HG03432 (cell line): ENCODE measurements at regions not wholly inside any gene's neighbourhood (a gene's known extent, or its start where the extent isn't known, plus 50 kb on each side); places are given as distances from the start of the nearest gene placed in this dataset.
"Not testable (repeated sequence)": the region's sequence is repeated elsewhere in the genome, so short reads cannot be mapped to it uniquely, and the experiment has no call there.

ENCODE experiments used
- ATAC-seq: cut with Tn5 transposase; IDR thresholded peaks from one replicate; pipeline ENCODE4 v1.9.1; 2021; ENCODE audit warnings: mild to moderate bottlenecking, moderate library complexity; ENCODE audit not compliant: unreplicated experiment

DNA sequence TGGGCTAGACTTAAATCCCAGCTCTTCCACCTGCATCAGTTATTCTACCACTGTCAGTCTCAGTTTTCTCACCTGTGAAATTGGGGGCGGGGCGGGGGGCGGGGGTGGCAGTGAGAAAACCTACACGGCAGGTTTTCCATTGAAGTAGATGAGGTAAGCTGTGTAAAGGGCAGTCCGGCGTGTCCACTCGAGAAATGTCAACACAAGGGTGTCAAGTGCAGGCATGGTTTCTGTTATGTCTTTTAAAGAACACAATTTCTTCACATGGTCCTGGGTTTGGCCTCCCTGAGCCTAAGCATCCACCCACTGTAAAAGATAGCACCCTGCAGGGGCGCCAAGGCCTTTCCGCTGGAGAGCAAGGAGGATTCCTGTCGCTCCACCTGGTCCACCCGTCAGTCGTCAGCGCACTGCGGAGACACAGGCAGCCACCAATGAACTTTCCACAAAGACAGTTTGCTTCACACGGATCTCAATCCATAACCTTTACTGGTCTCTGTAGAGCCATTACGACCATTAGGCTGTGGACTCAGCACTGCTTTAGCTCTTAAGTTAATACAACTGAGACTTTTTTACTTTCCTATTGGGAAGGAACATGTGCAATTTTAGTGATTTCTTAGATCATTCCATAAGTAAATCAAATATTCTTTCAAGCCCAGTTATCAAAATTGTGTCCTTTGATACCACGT lies 99.5 kb upstream of the FOXB1 start:
- ATAC-seq = no peak

DNA sequence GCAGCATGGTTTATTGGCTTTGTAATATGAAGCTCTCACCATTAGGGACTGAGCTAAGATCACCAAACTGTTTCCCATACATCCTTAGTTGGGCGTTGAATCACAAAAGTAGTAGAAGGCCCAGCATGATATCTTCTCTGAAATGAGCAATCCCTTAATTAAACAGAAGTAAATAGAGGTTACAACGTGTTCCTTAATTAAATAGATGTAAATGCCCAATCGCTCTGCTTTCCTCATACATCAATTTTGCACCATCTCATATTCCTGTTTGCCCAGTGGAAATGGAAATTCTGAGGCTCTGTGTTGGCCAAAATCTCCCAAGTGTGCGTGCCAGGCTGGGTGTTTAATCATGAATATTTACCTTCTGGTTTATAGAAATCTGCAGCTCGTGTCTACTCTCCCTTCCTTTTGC lies 107.4 kb upstream of the FOXB1 start:
- no peak for ATAC-seq

- no peak for ATAC-seq
These were observed 109.3 kb upstream of the FOXB1 start for GRCh38 chr15:59894835-59895234.

DNA sequence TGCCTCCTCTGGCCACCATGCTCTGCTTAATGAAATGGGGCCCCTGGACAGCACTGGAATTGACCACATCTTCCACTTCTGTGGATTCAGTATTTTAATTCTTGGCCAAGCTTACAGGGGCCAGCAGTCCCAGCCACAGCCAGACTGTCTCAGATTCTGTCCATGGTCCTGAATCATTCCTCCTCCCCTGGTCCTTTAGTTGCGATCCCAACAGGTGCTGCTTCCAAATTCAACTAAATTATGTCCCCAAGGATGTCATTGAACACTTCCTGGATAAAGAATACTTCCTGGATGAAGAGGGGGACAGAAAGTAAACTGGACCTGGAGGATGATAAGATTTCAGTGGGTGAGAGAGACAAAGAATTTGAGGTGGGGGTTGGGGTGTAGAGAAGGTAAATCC lies 111.1 kb upstream of the FOXB1 start:
- ATAC-seq = no peak

DNA sequence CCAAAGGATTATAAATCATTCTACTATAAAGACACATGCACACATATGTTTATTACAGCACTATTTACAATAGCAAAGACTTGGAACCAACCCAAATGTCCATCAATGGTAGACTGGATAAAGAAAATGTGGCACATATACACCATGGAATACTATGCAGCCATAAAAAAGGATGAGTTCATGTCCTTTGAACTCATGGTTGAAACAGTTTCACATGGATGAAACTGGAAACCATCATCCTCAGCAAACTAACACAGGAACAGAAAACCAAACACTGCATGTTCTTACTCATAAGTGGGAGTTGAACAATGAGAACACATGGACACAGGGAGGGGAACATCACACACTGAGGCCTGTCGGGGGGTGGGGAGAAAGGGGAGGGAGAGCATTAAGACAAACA lies 116.2 kb upstream of the FOXB1 start:
- not testable (repeated sequence) for ATAC-seq

DNA sequence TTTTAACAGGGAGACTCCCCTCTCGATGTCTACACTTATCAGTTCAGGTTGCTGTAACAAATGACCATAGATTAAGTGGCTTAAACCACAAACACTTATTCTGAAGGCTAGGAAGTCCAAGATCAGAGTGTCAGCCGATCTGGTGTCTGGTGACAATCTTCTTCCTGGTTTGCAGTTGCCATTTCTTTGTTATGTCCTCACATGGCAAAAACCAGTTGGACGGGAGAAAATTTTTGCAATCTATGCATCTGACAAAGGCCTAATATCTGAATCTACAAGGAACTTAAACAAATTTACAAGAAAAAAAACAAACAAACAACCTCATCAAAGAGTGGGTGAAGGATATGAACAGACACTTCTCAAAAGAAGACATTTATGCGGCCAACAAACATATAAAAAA lies 116.9 kb upstream of the FOXB1 start:
- ATAC-seq = no peak

DNA sequence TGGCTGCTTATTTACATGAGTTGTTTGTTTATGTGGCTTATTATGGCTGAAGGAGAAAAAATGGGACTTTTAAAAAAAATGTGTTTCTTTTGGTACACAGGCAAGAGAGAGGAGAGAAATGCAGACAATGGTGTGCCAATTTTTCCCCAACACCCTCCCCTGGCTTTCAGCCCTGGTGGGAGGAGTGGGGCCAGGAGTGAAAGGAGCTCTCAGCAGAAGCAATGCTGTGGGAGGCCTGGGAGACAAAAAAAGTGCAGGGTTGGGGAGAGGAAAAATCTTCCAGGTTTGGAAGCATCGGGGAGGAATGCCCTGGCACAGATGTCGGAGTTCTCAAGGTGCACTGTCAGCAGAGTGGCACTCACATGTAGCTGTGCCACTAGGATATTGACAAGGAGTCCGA lies 117.7 kb upstream of the FOXB1 start:
- ATAC-seq = no peak

DNA sequence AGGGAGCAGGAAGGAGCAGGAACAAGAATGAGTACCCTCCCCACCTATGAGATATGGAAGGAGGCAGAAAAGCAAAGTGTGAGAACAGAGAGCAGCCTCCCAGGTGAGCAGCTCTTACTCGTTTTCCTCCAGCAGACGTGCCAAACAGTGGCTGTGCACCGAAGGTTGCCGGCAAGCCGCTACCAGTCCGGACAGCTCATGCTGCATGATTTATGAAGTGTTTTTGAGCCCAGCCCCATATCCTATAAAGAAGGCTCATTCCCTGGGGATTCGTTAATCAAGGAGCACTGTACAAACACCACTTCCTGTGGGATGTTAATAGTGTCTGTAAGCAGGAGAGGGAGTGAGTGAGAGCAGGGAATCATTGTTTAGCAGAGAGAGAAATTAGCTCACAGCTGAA lies 118.3 kb upstream of the FOXB1 start:
- ATAC-seq = no peak

DNA sequence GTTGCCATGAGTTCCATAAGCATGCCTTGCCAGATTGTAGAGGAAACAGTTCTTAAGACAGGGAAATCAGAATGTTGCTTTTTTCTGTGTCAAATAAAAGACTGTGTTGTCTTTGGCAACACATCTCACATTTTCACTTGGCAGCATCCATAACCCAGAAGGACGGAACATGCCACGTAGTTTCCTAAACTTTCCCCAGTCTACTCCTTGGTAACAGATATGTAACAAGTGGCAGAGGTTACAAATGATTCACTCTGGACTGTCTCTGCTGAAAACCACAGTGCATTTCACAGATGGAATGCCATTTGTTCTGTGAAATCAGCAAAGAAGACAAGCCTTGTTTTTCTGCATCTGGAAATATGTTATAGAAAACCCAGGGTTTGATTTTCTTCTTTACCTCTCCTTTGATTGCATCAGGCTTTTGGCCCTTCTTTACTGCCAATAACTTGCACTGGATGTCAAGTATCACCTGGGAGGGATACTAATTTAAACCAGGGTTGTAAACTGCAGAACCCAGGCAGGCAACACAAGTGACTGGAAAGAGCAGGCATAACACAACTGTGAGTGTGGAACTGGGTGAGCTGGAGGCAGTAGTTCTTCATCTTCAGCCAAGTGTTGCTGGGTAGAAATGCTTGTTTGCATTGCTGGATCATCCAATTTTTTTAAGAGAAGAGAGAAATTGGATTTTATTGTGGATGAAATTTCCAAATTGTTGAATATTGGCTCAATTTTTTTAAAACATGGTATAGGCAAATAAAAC lies 124.4 kb upstream of the FOXB1 start:
- no peak for ATAC-seq

DNA sequence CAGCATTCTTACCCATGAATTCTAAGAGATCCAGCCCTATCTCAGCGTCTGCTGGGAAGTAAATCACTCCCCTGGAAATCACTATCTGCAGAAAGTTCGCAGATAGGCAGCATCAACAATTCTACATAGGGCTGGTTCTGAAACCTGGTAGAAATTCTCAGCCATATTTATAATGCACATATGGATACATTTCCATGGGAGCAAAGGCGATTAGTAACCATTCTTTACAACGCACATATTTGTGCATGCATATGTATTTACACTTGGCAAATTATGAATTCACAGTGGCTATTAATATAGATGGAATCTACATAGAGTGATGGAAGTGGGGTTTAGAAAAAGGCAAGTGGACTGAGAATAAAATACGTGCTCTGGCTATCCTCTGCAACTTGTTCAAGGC lies 128.0 kb upstream of the FOXB1 start:
- ATAC-seq = no peak

DNA sequence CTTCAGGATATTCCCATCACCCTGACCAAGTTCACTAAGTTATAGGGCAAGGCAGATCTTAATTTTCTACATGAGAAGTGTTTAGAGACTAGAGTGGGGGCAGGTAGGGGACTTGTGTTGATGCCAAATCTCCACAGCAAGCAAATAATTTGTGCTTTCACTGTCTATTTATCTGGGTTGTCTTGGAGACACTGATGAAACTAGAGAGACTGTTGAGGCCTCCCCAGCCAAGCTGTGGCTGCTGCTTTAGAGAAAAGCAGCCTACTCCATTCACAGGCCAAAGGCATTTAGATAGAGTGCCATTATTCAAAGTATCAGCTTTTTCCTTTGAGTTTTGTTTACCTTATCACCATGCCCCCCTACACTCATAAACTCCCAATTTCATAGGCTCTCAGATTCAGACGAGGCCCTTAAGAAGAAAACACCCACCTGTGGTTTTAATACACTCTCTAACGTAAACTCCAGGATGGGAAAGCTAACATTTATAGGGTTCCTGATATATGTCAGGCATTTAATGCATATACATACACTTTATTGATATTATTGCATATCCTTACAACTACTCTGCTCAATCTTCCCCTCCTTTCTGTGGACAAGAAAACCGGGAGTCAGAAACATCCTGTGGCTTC lies 130.4 kb upstream of the FOXB1 start:
- no peak for ATAC-seq

DNA sequence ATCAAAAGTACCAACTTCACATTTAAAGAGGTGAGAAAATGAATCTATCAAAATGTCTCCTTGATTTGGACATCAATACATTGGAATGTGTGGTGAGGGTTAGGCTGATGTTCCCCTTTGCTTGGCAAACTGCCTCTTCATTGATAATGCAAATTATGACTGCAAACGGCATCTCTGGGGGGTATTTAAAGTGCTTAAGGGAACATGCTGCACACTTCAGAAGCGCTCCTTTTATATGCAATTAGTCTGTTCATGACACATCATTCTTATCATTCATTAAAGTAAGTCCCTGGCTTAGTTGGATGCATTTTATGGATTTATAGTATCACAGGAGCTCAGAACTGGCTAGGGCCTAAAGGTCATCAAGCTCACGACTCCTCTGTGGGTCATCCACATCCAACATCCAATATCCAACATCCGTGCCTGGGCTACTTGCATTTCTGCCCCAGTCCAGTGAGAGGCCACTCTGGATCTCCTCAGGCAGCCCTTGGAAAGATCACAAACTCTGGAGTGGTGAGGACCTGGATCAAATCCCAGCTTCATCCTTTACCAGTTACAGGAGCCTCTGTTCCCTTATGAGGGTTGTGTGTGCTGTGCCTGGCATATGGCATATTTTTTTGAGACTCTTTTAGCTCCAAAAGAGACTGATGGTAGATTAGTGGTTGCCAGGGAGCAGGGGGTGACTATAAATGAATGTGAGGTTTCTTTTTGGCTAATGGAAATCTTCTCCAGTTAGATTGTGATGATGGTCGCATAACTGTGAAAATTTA lies 136.8 kb upstream of the FOXB1 start:
- no peak for ATAC-seq

GRCh38 chr15:59866642-59867041 lies 137.5 kb upstream of the FOXB1 start:
- ATAC-seq = no peak

DNA sequence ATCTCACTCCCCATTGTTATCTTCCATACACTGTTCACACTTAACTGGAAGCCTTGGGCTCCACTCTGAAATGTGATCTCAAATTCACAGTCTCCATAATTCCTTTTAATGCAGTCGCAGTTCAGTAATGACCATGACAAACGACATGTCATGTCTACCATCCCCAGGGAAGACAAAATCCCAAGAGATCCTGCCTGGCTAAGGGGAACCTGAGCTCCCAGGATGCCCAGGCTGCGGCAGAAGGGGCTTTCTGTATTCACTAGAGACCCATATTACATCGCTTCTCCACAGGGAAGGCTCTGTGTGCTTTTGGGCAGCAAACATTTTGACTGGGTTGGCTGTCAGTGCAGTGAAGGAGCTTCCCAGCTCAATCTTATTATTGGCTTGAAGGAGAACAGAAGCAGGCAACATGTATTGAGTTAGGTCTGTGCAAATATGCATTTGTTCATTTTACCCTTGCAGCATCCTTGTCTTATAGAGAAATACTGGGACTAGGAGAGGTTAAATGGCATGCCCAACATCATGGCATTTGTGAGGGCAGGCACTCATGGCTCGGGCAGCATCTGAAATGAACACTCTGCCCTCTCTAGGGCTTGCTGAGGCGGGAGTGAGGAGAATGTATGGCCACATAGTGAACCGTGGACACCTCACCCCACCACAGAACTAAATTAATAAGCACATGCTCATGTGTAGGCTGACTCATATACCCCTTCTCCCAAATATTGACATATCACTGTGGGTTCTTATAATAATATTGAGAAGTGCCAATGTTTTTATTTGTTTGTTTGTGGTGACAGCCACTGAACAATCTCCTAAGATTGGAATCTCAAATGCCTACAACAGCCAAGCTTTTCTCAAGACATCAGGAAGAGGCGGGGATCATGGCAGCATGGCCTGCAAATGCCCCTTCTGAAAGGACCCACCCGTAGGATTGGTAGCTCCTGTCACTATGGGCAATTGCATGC lies 141.6 kb upstream of the FOXB1 start:
- ATAC-seq = no peak

GRCh38 chr15:59847968-59848367 lies 156.1 kb upstream of the FOXB1 start:
- ATAC-seq = no peak

- no peak for ATAC-seq
These were observed 156.9 kb upstream of the BNIP2 start for GRCh38 chr15:59845942-59846499.

DNA sequence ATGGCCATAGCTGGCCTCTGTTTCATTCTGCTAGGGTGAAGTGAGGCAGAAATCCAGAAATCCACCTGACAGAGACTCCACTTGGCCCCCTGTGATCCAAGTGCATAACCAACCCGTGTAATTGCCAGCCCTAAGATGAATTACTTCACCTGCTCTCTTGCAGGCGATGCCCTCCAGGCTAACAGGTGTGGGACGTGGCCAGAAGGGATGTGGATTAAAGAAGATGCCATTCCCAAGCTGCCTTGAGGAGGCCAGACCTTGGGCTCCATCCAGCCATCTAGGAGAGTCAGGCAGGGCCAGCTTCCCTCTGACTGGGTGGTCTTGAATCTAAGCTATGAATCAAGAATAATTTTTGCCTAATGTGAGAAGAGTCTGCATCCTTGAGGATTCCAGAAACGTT lies 154.5 kb upstream of the BNIP2 start:
- ATAC-seq = no peak

DNA sequence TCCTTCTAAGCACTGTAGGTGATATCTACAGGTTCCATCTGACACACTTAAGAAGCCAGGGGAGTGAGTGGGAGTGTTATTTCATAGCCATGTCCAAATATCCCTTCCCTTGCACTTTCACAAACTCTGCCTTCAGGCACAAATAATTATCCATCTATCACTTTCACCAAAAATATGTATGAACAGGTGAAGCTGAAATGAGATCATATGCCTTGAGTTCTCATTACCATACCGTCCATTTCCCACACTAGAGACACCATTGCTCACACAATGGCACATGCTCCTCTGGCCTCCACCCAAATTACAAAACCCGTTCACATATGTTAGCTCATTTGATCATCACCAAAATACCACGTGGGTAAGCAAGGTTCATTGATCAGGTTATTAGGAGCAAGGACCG lies 151.9 kb upstream of the BNIP2 start:
- no peak for ATAC-seq

DNA sequence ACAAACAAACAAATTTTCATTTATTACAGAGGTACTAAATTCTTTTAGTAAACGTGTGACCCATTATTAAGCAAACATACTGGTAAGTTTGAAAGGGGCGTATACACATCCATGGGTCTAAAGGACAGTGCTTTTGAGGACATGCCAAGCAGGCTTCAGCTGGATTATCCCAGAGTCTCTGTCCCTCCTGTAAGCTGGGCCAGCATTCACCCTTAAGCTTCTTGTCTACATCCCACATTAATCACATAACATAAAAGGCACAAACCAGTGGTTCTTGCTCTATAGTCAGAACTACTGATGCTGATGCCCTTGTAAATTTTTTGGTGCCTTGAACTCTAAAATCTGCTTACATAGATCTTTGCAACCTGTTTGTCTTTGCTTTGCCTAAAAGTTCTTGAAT lies 150.8 kb upstream of the BNIP2 start:
- ATAC-seq = no peak

DNA sequence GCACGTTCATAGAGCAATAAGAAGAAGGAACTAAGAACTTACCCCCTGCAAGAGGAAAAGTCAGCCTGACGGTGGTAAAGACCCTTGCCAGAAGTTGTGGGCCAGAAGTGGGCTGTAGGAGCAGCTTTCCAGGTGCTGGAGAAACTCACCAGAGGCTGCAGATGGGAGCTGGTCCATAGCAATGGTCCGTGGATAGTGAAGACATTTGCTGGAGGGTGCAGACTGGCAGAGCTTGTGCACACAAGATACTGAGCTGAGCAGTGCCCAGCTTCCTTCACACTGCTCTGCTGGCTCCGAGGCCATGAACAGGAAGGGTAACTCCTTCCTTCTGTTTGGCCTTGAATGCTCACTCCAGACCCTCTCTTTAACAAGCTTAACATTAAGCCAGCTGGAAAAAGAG lies 149.8 kb upstream of the BNIP2 start:
- no peak for ATAC-seq
